ENCODE measurements at regions not wholly inside any gene's neighbourhood (a gene's known extent, or its start where the extent isn't known, plus 50 kb on each side); places are given as distances from the start of the nearest gene placed in this dataset.

DNA sequence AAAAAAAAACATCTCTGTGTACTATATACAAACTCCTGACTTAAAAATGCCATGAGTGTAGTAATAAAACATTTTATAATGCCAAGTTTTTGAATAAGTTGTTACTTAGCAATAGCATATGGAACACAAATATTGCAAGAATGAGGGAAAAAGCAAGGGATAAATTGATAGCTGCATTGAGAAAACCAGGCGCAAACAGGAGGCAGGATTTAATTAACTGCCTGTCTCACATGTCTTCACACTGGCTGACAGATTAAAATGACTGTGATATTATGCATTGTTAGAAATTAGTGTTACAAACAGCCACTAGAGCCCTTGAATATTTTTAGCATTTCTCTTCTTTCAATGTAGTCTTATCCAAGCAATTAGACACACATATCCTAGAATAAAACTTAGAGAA is 1817.5 kb upstream of the NUDT12 start:
- Mint-ChIP-seq H3K36me3 (no peaks in the 10 kb centered on the region), H3K4me3 (no peak overlapping the region), H3K27ac (no peak overlapping the region), H3K4me1 (no peaks in the 10 kb centered on the region), H3K9me3 (peaks cover 12 to 61% (median 28%) of the 10 kb centered on the region in 6 donors), H3K27me3 (ENCODE audit: low read depth in 3 of 3) (no peaks in the 10 kb centered on the region)
- no peak for DNase-seq

DNA sequence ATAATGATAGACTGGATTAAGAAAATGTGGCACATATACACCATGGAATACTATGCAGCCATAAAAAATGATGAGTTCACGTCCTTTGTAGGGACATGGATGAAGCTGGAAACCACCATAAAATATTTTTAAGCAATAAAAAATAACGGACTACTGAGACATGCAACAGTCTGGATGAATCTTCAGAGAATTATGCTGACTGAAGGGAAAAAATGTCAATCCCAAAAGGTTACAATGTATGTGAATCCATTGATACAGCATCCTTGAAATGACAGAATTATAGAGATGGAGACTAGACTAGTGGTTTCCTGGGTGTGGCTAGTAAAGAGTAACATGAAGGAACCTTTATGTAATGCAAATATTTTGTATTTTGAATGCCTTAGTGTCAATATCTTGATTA is 1808.6 kb upstream of the NUDT12 start:
- Mint-ChIP-seq H3K27ac (no peak overlapping the region), H3K4me3 (no peak overlapping the region), H3K36me3 (no peaks in the 10 kb centered on the region), H3K4me1 (no peaks in the 10 kb centered on the region), H3K27me3 (ENCODE audit: low read depth in 3 of 3) (no peaks in the 10 kb centered on the region), H3K9me3 (peaks cover 6 to 21% (median 13%) of the 10 kb centered on the region in 6 donors)
- DNase-seq, result no peak

DNA sequence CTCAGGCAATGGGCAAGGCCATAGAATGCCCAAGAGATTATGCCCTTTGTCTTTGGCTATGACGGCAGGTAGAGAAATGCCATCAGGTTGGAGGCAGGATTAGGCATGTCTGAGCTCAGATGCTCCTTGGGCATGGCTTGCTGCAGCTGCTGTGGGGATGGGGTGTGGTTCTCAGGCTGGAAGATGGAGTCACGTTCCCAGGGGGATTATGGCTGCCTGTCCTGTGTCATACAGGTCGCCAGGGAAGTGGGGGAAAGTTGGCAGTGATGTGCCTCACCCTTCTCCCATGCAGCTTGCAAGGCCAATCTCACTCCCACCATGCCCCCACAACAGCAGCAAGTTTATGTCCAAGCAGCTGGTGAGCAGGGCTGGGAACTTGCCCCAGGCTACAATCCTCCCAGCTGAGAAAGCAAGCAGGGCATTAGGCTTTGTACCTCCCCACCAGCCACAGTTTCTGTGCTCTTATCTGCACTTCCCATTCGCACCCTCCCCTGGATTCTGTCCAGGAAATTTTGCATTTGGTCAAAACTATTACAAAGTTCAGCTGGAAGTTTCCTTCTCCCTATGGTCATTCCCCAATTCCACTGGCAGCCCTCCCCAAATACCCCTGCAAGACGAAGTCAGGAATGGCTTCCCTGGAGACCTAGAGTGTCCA is 1788.0 kb upstream of the NUDT12 start:
- Mint-ChIP-seq H3K4me1 (no peaks in the 10 kb centered on the region), H3K36me3 (no peaks in the 10 kb centered on the region), H3K9me3 (peaks cover 7 to 27% (median 17%) of the 10 kb centered on the region in 6 donors), H3K4me3 (no peak overlapping the region), H3K27me3 (ENCODE audit: low read depth in 3 of 3) (no peaks in the 10 kb centered on the region), H3K27ac (no peak overlapping the region)
- no peak for DNase-seq

DNA sequence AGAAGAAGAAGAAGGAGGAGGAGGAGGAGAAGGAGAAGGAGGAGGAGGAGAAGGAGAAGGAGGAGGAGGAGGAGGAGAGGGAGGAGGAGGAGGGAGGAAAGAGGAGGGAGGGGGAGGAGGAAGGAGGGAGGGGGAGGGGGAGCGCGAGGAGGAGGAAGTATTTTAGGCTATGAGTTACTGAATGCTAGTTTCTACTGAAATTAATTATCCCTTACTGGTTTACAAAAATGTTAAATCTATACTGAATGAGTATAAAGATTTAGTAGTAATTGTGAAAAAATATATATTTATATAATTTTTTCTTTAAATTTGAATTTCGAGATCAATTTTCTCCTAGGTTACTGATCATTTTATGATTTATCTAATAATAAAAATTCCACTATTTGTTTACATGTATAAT is 1769.0 kb upstream of the NUDT12 start:
- Mint-ChIP-seq H3K27ac (no peak overlapping the region), H3K4me3 (no peak overlapping the region), H3K27me3 (ENCODE audit: low read depth in 3 of 3) (peaks cover 0 to 2% (median 1%) of the 10 kb centered on the region in 3 donors), H3K9me3 (peaks cover 7 to 39% (median 17%) of the 10 kb centered on the region in 6 donors), H3K4me1 (no peaks in the 10 kb centered on the region), H3K36me3 (no peaks in the 10 kb centered on the region)
- no peak for DNase-seq

DNA sequence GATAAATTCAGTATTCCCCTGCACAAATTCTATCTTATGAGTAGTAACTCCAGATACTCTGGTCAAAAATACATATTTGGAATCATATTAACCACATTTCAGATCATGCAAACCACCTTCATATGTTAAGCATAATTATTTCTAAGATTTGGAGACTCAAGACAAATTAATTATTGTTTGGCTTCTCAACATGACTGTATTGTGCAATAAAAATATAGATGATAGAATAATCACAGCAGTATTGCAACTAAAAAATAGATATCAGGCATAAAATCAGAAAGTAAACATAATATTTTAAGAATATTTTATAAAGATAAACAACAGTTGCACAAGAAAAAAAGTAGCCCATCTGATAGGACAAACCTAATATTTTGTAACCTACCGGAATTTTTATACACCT is 1767.6 kb upstream of the NUDT12 start:
- Mint-ChIP-seq H3K4me3 (no peak overlapping the region), H3K4me1 (no peaks in the 10 kb centered on the region), H3K27ac (no peak overlapping the region), H3K9me3 (peaks cover 7 to 29% (median 12%) of the 10 kb centered on the region in 6 donors), H3K36me3 (no peaks in the 10 kb centered on the region), H3K27me3 (ENCODE audit: low read depth in 3 of 3) (peaks cover 0 to 1% (median 0%) of the 10 kb centered on the region in 3 donors)
- no peak for DNase-seq

DNA sequence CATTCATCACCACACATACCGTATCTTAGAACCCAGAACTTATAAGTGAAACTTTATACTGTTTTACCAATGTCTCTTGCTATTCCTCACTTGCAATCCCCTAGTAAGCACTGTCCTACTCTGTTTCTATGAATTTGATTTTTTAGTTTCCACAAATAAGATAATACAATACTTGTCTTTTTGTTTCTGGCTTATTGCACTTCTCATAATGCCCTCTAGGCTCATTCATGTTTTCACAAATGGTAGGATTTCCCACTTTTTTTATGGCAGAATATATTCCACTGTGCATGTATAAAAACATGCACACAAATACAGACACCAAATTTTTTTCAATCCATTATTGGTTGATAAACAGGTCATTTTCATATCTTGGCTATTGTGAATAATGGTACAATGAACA is 1742.3 kb upstream of the NUDT12 start:
- Mint-ChIP-seq H3K4me3 (no peak overlapping the region), H3K9me3 (peaks cover 5 to 11% (median 10%) of the 10 kb centered on the region in 6 donors)

DNA sequence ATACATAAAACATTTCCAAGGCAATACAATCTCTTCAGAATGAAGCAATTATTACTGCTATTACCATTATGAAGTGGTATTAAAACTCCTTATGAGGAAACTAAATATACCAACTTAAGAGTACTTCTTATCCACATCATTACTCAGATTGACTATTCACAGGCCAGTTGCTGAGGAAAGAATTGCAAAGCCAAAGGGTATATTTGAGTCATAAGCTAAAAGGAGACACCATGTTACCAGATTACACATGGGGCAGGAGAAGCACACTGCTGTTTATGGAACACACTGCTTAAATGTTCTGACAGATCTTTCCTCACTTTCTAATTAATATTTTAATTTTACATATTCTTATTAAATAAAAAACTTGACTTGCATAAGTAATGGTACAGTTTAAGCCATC is 1726.4 kb upstream of the NUDT12 start:
- Mint-ChIP-seq H3K9me3 (peaks cover 0 to 31% (median 14%) of the 10 kb centered on the region in 6 donors), H3K4me3 (no peak overlapping the region), H3K27me3 (ENCODE audit: low read depth in 3 of 3) (no peaks in the 10 kb centered on the region), H3K36me3 (no peaks in the 10 kb centered on the region), H3K4me1 (no peaks in the 10 kb centered on the region), H3K27ac (no peak overlapping the region)
- no peak for DNase-seq

More for the DNA sequence above, 1742.3 kb upstream of the NUDT12 start:
- DNase-seq, result no peak
- Mint-ChIP-seq H3K36me3 (no peaks in the 10 kb centered on the region), H3K27ac (no peak overlapping the region), H3K4me1 (no peaks in the 10 kb centered on the region), H3K27me3 (ENCODE audit: low read depth in 3 of 3) (no peaks in the 10 kb centered on the region)

DNA sequence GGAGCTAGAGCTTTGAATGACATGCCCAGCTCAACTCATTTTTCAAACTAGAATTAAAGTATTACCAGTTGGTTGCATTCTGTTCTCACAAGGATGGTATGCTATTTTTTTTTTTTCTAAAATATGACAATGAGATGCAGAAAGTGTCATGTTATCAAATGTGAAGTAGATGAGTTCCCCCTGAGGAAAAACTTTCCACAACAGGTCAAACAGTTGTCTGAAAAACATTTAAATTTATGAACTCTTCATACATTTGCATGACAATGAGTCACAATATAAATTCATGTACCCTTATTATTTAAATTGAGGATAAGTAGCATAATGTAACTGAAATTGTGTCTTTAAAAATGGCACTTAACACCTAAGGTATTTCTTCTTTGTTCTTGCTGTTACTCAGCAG is 1720.5 kb upstream of the NUDT12 start:
- H3K9me3 Mint-ChIP-seq, result peaks cover 4 to 22% (median 11%) of the 10 kb centered on the region in 6 donors
- DNase-seq, result no peak
- no peak overlapping the region for H3K27ac Mint-ChIP-seq
- H3K27me3 Mint-ChIP-seq (ENCODE audit: low read depth in 3 of 3), result no peaks in the 10 kb centered on the region
- no peaks in the 10 kb centered on the region for H3K36me3 Mint-ChIP-seq
- no peaks in the 10 kb centered on the region for H3K4me1 Mint-ChIP-seq
- no peak overlapping the region for H3K4me3 Mint-ChIP-seq

DNA sequence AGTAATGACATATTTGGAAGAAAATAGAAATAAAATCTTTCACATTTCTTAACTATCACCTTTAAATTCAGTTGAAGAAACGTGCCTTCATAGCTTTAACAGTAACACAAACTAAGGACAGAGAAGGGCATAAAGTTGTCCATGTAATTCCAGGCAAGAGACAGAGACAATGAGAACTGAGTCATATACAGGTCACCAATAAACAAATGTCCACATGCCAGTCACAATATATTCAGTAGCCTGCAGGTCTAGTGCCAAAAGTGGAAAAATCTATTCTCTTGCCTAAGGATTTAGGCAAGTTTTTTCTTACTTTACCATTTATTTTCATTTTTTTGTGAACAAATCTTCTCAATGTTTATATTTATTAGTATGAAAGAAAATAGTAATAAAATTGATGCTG is 1711.5 kb upstream of the NUDT12 start:
- Mint-ChIP-seq H3K36me3 (no peaks in the 10 kb centered on the region), H3K27ac (no peak overlapping the region), H3K27me3 (ENCODE audit: low read depth in 3 of 3) (peaks cover 0 to 1% (median 0%) of the 10 kb centered on the region in 3 donors), H3K4me3 (no peak overlapping the region), H3K9me3 (peaks cover 4 to 26% (median 12%) of the 10 kb centered on the region in 6 donors), H3K4me1 (no peaks in the 10 kb centered on the region)
- no peak for DNase-seq

DNA sequence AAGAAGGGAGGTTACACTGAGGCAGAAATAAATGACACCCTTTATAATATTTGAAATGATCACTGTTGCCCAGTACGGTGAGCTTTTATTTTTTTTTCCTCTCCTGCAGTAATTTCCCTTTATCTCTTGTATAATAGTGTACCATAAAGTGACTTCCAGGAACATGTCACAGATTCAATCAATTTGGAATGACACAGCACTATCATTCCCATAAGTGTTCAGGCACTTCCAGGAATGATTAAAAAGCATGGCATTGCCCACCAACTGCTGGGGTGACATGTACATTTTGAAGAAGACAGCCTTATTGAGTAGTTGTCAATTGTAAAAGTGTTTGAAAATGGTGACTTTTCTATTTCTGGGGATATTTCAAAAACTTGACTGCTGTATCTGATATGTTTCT is 1700.9 kb upstream of the NUDT12 start:
- H3K4me1 Mint-ChIP-seq, result no peaks in the 10 kb centered on the region
- H3K27me3 Mint-ChIP-seq (ENCODE audit: low read depth in 3 of 3), result no peaks in the 10 kb centered on the region
- no peak overlapping the region for H3K4me3 Mint-ChIP-seq
- no peak for DNase-seq
- no peaks in the 10 kb centered on the region for H3K36me3 Mint-ChIP-seq
- peaks cover 7 to 58% (median 29%) of the 10 kb centered on the region in 6 donors for H3K9me3 Mint-ChIP-seq
- no peak overlapping the region for H3K27ac Mint-ChIP-seq

DNA sequence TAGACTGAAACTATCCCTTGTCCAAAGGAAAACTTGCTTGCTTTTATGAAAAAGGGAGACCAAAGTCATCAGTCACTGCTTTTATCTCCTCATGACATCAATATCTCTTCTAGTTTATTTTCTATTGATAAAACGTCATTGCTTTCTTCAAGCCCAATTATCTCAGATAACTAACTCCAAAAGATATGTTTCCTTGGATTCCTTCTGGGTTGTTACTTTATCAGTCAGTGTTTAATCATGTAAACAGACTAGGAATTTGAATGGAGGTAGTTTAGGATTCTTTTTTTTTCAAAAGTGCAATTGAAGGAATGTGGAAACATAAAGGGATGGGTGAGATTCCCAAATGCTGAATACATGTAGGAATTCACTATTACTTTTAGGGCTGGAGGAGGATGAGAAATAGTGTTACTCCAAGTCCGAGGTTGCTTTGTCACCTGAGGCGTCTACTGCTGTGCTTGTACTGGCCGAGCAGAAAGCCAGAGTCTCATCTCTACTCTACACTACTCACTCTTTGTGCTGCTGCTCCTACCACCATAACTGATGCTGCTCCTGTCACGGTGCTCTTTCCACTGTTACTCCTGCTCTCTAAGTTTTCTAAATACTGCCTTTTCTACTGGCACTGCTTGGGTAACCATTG is 1697.1 kb upstream of the NUDT12 start:
- Mint-ChIP-seq H3K4me1 (no peaks in the 10 kb centered on the region), H3K27me3 (ENCODE audit: low read depth in 3 of 3) (peaks cover 0 to 2% (median 0%) of the 10 kb centered on the region in 3 donors), H3K36me3 (no peaks in the 10 kb centered on the region), H3K9me3 (peaks cover 11 to 59% (median 31%) of the 10 kb centered on the region in 6 donors), H3K4me3 (no peak overlapping the region), H3K27ac (no peak overlapping the region)
- DNase-seq, result no peak

DNA sequence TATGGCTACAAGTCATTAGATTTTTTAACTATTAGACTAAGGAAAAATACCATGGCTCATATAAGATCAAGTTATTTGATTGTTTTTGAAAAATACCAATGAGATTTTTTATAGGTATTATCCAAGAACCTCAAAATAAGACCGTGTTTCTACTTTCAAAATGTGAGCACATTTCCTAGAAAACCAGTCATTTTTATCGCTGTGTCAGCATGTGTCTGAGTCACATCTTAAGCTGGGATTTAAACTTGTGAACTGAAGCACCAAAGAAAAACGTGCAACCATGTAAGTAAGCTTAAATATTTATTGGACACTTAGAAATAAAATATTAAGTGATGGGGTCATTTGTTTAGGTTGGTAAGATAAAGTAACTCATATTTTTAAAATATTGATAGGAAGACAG is 1676.0 kb upstream of the NUDT12 start:
- H3K36me3 Mint-ChIP-seq, result no peaks in the 10 kb centered on the region
- no peak overlapping the region for H3K27ac Mint-ChIP-seq
- no peak overlapping the region for H3K4me3 Mint-ChIP-seq
- no peaks in the 10 kb centered on the region for H3K27me3 Mint-ChIP-seq (ENCODE audit: low read depth in 3 of 3)
- no peak for DNase-seq
- H3K4me1 Mint-ChIP-seq, result no peaks in the 10 kb centered on the region
- peaks cover 6 to 21% (median 9%) of the 10 kb centered on the region in 6 donors for H3K9me3 Mint-ChIP-seq

DNA sequence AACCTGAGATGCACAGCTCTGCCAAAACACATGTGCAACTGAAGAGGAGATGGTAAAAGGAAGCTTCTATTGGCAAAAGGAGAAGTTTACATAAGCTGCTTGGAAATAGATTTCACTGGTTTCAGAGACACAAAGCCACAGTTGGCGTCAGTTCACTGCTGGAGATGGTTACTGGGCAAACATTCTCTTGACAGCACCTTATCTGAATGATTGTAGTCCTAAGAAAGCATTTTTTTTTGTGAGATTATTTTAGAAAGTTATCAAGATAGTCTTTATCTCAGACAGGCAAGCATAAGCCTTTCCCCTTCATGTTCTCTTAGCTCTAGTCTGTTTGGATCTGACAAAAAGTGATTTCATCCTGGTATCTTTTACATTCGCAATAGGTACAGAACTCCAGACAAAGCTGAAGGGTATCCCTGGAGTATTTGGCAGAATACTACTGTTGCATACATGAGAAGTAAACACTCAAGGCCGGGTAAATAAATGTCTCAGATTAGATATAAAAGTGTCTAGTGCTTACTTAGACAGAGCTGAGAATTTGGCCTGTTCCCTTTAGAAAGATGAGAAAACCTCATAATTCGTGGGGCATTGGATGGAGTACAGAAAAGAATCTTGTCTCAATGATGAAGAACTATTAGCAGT is 1668.0 kb upstream of the NUDT12 start:
- H3K4me3 Mint-ChIP-seq, result no peak overlapping the region
- no peaks in the 10 kb centered on the region for H3K36me3 Mint-ChIP-seq
- no peaks in the 10 kb centered on the region for H3K27me3 Mint-ChIP-seq (ENCODE audit: low read depth in 3 of 3)
- H3K4me1 Mint-ChIP-seq, result no peaks in the 10 kb centered on the region
- no peak overlapping the region for H3K27ac Mint-ChIP-seq
- no peak for DNase-seq
- H3K9me3 Mint-ChIP-seq, result peaks cover 5 to 27% (median 14%) of the 10 kb centered on the region in 6 donors

DNA sequence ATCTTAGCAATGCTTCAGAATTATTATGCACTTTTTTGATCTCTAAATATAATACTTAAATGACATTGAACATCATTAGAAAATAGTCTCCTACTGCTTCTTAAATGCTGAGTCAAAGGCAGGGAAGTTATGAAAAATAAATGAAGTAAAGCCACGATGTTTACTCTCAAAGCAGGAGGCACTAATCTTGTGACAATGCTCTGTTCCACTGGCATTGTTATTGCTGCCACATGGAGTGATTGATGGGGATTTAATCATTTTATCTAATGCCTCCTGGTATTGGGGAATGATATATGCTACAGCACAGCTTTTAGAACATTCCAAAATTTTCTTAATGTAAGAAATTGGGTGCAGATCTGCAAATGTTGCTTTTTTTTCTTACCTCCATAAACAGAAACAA is 1655.4 kb upstream of the NUDT12 start:
- peaks cover 12 to 27% (median 16%) of the 10 kb centered on the region in 6 donors for H3K9me3 Mint-ChIP-seq
- H3K4me3 Mint-ChIP-seq, result no peak overlapping the region
- H3K4me1 Mint-ChIP-seq, result no peaks in the 10 kb centered on the region
- no peak overlapping the region for H3K27ac Mint-ChIP-seq
- no peak for DNase-seq
- no peaks in the 10 kb centered on the region for H3K36me3 Mint-ChIP-seq
- no peaks in the 10 kb centered on the region for H3K27me3 Mint-ChIP-seq (ENCODE audit: low read depth in 3 of 3)
